ENCODE measurements at regions not wholly inside any gene's neighbourhood (a gene's known extent, or its start where the extent isn't known, plus 50 kb on each side); places are given as distances from the start of the nearest gene placed in this dataset.

DNA sequence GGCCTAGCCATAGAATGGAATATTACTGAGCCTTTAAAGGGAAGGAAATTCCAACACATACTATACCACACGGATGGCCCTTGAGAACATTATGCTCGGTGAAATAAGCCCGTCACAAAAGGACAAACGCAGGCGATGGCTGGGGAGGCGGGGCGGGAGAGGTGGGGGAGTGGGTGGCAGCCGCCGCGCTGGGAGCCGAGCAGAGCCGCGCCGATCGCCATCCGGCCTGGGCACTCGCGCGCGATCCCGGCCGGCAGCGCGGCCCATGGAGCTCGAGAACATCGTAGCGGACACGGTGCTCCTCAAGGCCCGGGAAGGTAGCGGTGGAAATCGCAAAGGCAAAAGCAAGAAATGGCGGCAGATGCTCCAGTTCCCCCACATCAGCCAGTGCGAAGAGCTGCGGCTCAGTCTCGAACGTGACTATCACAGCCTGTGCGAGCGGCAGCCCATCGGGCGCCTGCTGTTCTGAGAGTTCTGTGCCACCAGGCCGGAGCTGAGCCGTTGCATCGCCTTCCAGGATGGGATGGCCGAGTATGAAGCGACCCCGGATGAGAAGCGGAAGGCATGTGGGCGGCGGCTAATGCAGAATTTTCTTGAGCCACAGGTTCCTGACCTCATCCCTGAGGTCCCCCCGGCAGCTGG lies 140.1 kb downstream of the ZDHHC20 start:
- H3K36me3 ChIP-seq = no peaks in the 10 kb centered on the region
- no peaks in the 10 kb centered on the region for H3K27me3 ChIP-seq
- no peaks in the 10 kb centered on the region for H3K9me3 ChIP-seq
- intact Hi-C loops (cut with DNase I) = no loop called here
- no peak overlapping the region for H3K27ac ChIP-seq
- H3K4me1 ChIP-seq = no peaks in the 10 kb centered on the region
- H3K4me3 ChIP-seq = peak overlapping the region in 2 of 4 donors; percentile 31 to 40
- TF ChIP-seq, protein P1, sequence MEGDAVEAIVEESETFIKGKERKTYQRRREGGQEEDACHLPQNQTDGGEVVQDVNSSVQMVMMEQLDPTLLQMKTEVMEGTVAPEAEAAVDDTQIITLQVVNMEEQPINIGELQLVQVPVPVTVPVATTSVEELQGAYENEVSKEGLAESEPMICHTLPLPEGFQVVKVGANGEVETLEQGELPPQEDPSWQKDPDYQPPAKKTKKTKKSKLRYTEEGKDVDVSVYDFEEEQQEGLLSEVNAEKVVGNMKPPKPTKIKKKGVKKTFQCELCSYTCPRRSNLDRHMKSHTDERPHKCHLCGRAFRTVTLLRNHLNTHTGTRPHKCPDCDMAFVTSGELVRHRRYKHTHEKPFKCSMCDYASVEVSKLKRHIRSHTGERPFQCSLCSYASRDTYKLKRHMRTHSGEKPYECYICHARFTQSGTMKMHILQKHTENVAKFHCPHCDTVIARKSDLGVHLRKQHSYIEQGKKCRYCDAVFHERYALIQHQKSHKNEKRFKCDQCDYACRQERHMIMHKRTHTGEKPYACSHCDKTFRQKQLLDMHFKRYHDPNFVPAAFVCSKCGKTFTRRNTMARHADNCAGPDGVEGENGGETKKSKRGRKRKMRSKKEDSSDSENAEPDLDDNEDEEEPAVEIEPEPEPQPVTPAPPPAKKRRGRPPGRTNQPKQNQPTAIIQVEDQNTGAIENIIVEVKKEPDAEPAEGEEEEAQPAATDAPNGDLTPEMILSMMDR (IDR thresholded peaks at IDR 0.05) = no peak
- TF ChIP-seq POLR2A (IDR thresholded peaks at IDR 0.05) = no peak
- WGBS, 2 donors = 52 to 74% methylated on average over 25 to 35 of the region's 50 CpGs
- DNase-seq = no peak

DNA sequence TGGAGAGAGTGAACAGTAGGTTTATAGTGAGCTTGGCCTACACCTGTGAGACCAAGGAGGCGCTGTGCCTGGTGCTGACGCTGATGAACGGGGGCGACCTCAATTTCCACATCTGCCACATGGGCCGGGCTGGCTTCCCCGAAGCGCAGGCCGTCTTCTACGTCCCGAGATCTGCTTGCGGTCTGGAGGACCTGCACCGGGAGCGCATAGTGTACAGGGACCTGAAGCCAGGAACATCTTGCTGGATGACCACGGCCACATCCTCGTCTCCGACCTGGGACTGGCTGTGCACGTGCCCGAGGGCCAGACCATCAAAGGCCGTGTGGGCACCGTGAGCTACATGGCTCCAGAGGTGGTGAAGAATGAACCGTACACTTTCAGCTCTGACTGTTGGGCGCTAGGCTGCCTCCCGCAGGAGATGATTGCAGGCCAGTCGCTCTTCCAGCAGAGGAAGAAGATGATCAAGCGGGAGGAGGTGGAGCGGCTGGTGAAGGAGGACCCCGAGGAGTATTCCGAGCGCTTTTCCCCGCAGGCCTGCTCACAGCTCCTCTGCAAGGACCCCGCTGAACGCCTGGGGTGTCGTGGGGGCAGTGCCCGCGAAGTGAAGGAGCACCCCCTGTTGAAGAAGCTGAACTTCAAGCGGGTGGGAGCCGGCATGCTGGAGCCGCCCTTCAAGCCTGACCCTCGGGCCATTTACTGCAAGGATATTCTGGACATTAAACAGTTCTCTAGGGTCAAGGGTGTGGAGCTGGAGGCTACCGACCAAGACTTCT lies 139.0 kb downstream of the ZDHHC20 start:
- intact Hi-C loops (cut with DNase I) = no loop called here
- no peaks in the 10 kb centered on the region for H3K9me3 ChIP-seq
- H3K27ac ChIP-seq = no peak overlapping the region
- H3K4me3 ChIP-seq = no peak overlapping the region
- H3K4me1 ChIP-seq = no peaks in the 10 kb centered on the region
- DNase-seq = no peak
- 95 to 97% methylated on average over 15 to 32 of the region's 40 CpGs for WGBS, 2 donors
- no peaks in the 10 kb centered on the region for H3K36me3 ChIP-seq
- TF ChIP-seq, protein P1 (IDR thresholded peaks at IDR 0.05) = no peak
- TF ChIP-seq POLR2A (IDR thresholded peaks at IDR 0.05) = no peak
- H3K27me3 ChIP-seq = no peaks in the 10 kb centered on the region

DNA sequence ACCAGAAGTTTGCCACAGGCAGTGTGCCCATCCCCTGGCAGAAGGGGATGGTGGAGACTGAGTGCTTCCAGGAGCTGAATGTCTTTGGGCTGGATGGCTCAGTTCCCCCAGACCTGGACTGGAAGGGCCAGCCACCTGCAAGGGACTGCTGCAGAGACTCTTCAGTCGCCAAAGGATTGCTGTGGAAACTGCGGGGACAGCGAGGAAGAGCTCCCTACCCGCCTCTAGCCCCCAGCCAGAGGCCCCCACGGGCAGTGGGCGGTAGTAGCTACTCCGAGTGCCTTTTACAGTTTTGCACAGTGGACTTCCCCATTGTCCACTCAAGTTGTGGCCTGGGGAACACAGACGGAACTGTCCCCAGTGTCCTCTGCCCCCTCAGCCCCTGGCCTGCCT lies 138.5 kb downstream of the ZDHHC20 start:
- no peak overlapping the region for H3K27ac ChIP-seq
- 96 to 98% methylated on average over 6 to 7 of the region's 8 CpGs for WGBS, 2 donors
- TF ChIP-seq, protein P1 (IDR thresholded peaks at IDR 0.05) = no peak
- no peak for TF ChIP-seq POLR2A (IDR thresholded peaks at IDR 0.05)
- H3K9me3 ChIP-seq = no peaks in the 10 kb centered on the region
- H3K27me3 ChIP-seq = no peaks in the 10 kb centered on the region
- intact Hi-C loops (cut with DNase I) = no loop called here
- no peaks in the 10 kb centered on the region for H3K36me3 ChIP-seq
- no peak overlapping the region for H3K4me3 ChIP-seq
- no peak for DNase-seq
- H3K4me1 ChIP-seq = no peaks in the 10 kb centered on the region

DNA sequence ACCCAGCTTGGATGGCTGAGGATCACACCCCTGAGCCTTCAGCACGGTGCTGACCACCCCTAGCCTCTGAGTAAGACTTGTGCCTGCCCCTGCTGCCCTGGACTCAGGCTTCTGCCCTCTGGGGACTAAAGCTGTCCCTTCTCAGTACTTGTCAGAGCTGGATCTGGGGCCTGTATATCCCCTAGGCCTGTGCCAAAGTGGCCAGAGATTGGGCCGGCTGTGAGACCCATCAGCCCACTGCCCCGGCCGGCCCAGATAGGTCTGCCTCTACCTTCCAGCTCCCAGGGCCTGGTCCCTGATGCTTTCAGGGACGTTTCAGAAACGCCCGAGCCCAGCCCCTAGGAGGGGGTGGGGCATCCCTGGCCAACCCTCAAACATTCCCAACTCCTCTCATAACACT lies 137.8 kb downstream of the ZDHHC20 start:
- no peaks in the 10 kb centered on the region for H3K27me3 ChIP-seq
- no peak for TF ChIP-seq POLR2A (IDR thresholded peaks at IDR 0.05)
- TF ChIP-seq, protein P1 (IDR thresholded peaks at IDR 0.05) = no peak
- no peak overlapping the region for H3K4me3 ChIP-seq
- no CpG with 5 or more reads among the region's 7 CpGs for whole genome bisulfite sequencing, 2 donors
- intact Hi-C loops (cut with DNase I) = no loop called here
- H3K36me3 ChIP-seq = no peaks in the 10 kb centered on the region
- peaks cover 0 to 5% (median 0%) of the 10 kb centered on the region in 3 donors for H3K4me1 ChIP-seq
- no peaks in the 10 kb centered on the region for H3K9me3 ChIP-seq
- DNase-seq = no peak
- H3K27ac ChIP-seq = no peak overlapping the region

DNA sequence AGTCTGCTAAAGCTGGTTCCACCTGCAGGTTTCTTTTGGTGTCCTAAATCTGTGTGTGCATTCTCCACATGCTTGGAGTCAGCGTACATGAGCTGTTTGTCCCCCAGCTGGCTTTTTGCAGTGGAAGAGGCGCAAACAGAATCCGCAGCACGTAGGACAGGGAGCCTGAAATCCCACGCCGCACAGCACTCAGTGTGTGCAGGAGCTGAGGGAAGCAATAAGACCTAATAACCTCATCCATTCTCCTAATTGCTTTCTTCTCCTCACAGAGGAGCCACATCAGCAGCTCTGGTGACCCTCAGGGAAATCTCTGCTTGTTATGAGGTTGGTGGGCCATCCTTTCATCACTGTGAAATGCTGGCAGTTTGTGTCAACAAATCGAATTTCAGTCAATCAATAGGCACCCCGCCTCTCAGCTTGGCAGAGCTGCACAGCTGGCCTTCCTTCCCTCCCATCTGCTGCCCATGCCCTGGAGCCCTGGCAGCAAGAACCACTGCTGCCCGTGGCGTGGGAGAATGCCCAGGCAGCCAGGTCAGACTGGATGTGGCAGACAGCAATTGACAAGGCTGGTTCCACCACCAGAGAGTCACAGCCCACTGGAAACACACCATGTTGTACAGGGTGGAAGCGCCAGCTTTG lies 136.7 kb downstream of the ZDHHC20 start:
- H3K4me3 ChIP-seq = no peak overlapping the region
- WGBS, 2 donors = 67 to 91% methylated on average over 3 to 6 of the region's 11 CpGs
- intact Hi-C loops (cut with DNase I) = no loop called here
- DNase-seq = no peak
- no peaks in the 10 kb centered on the region for H3K36me3 ChIP-seq
- no peaks in the 10 kb centered on the region for H3K9me3 ChIP-seq
- TF ChIP-seq, protein P1 (IDR thresholded peaks at IDR 0.05) = no peak
- no peak for TF ChIP-seq POLR2A (IDR thresholded peaks at IDR 0.05)
- H3K27me3 ChIP-seq = no peaks in the 10 kb centered on the region
- no peak overlapping the region for H3K27ac ChIP-seq
- H3K4me1 ChIP-seq = peaks cover 0 to 9% (median 0%) of the 10 kb centered on the region in 3 donors
